ENCODE measurements at regions not wholly inside any gene's neighbourhood (a gene's known extent, or its start where the extent isn't known, plus 50 kb on each side); places are given as distances from the start of the nearest gene placed in this dataset.

DNA sequence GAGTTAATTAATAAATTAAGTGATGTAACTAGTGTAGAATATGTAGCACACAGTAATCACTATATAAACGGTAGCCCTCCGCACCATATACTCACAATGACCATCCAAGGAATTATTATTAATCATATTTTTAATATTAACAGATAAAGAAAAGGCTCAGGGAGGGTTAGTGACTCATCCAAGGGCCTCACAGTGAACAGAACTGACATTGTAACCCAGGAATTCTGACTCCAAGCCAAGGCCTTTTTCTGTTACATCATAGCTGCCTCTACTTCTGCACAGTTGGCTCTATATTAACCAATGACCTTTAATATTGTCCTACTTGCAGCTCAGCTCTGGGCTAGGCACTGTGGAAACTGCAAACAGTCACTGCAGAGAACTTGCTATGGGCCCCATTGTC is 117.5 kb upstream of the SIRPG start:
- DNase-seq (ENCODE audit: low read depth): no peak
- no peak overlapping the region for H3K4me3 ChIP-seq (ENCODE audit: low read depth, low read length)
- TF ChIP-seq, protein P1, sequence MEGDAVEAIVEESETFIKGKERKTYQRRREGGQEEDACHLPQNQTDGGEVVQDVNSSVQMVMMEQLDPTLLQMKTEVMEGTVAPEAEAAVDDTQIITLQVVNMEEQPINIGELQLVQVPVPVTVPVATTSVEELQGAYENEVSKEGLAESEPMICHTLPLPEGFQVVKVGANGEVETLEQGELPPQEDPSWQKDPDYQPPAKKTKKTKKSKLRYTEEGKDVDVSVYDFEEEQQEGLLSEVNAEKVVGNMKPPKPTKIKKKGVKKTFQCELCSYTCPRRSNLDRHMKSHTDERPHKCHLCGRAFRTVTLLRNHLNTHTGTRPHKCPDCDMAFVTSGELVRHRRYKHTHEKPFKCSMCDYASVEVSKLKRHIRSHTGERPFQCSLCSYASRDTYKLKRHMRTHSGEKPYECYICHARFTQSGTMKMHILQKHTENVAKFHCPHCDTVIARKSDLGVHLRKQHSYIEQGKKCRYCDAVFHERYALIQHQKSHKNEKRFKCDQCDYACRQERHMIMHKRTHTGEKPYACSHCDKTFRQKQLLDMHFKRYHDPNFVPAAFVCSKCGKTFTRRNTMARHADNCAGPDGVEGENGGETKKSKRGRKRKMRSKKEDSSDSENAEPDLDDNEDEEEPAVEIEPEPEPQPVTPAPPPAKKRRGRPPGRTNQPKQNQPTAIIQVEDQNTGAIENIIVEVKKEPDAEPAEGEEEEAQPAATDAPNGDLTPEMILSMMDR (IDR thresholded peaks at IDR 0.05; ENCODE audit: insufficient read depth, low read depth, low read length, missing control alignments): no peak

DNA sequence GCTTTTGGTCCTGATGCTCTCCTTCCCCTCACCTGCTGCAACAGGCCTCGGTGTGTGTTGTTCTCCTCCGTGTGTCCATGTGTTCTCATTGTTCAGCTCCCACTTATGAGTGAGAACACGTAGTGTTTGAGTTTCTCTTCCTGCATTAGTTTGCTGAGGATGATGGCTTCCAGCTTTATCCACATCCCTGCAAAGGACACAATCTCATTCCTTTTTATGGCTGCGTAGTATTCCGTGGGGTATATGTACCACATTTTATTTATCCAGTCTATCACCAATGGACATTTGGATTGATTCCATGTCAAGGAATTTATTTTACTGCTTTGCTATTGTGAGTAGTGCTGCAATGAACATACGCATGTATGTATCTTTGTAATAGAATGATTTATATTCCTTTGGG is 116.9 kb upstream of the SIRPG start:
- no peak overlapping the region for H3K4me3 ChIP-seq (ENCODE audit: low read depth, low read length)
- TF ChIP-seq, protein P1 (IDR thresholded peaks at IDR 0.05; ENCODE audit: insufficient read depth, low read depth, low read length, missing control alignments): no peak
- DNase-seq (ENCODE audit: low read depth): no peak

DNA sequence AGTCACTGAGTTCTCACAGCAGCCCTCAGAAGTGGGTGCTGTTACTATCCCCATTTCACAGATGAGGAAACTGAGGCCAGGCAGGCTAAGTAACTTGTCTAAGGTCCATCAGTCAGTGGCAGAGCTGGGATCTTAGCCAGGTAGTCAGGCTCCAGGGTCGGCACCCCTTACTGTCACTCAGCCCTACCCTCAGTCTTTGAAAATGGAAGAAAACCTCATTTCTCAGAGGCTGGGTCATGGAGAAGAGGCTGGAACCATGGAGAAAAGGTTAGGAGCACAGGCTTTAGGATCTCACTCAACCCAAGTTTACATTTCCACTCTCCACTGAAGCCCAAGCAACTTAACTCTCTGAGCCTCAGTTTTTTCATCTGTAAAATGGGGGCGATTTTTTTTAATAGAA is 116.2 kb upstream of the SIRPG start:
- DNase-seq (ENCODE audit: low read depth): no peak
- TF ChIP-seq, protein P1 (IDR thresholded peaks at IDR 0.05; ENCODE audit: insufficient read depth, low read depth, low read length, missing control alignments): no peak
- no peak overlapping the region for H3K4me3 ChIP-seq (ENCODE audit: low read depth, low read length)

DNA sequence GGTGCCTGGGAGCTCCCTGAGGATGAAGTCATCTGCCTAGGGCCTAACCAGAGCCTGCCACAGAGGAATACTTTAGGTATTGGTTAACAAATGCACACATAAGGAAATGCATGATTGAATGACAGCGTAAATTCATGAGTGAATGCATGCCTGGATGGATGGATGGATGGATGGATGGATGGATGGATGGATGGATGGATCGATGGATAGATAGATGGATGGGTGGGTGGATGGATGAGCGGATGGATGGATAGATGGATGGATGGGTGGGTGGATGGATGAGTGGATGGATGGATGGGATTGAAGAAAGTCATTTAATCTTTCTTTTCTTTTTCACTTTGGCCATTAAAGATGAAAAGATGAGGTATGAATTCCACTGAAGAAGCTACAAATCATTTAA is 111.9 kb upstream of the SIRPG start:
- no peak for DNase-seq (ENCODE audit: low read depth)
- no peak overlapping the region for H3K4me3 ChIP-seq (ENCODE audit: low read depth, low read length)
- TF ChIP-seq, protein P1 (IDR thresholded peaks at IDR 0.05; ENCODE audit: insufficient read depth, low read depth, low read length, missing control alignments): no peak

DNA sequence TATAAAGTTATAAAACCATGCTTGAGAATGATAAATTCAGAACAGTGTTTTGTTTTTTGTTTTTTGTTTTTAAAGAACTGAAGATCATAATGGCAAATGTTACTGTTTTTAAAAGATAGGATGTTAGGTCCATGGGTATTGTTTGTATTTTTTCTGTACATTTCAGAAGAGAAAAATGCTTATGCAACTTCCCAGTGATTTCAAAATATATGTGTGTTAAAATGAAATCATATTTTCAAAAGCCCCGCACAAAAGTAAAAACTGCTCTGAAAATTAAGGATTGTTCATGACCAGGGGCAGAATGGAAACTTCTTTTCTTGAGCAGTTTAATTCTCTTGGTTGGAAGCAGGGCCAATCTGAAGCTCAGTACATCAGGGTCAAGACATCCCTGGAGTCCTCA is 109.2 kb upstream of the SIRPG start:
- TF ChIP-seq, protein P1 (IDR thresholded peaks at IDR 0.05; ENCODE audit: insufficient read depth, low read depth, low read length, missing control alignments): no peak
- no peak overlapping the region for H3K4me3 ChIP-seq (ENCODE audit: low read depth, low read length)
- no peak for DNase-seq (ENCODE audit: low read depth)

DNA sequence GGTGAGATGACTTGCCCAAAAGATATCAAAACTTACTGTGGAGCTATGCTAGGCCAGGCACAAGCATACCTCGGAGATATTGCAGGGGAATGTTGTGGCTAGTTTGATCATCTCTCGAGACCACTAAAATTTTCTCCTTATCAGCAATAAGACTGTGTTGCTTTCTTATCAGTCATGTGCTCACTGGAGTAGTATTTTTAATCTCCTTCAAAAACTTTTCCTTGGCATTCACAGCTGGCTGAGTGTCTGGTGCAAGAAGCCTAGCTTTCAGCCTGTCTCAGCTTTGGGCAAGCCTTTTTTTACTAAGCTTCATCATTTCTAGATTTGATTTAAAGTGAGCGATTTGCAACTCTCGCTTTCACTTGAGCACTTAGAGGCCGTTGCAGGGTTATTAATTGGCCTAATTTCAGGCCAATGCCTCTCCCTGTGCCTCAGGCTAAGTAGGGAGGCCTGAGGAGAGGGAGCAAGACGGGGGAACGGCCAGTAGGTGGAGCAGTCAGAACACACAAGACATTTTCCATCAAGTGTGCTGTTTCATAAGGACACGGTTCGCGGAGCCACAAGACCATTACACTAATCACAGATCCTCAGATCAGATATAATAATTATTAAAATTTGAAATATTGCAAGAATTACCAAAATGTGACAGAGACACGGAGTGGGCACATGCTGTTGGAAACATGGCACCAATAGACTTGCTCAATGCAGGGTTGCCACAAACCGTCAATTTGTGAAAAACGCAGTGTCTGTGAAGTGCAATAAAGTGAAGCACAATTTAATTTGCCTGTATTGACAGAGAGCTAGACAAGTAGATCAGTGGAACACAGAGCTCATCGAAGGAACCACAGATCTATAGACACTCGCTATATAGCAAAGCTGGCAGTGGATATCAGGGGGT is 106.8 kb upstream of the SIRPG start:
- TF ChIP-seq, protein P1 (IDR thresholded peaks at IDR 0.05; ENCODE audit: insufficient read depth, low read depth, low read length, missing control alignments): peak; percentile 85
- peak; percentile 84 for DNase-seq (ENCODE audit: low read depth)
- H3K4me3 ChIP-seq (ENCODE audit: low read depth, low read length): no peak overlapping the region

DNA sequence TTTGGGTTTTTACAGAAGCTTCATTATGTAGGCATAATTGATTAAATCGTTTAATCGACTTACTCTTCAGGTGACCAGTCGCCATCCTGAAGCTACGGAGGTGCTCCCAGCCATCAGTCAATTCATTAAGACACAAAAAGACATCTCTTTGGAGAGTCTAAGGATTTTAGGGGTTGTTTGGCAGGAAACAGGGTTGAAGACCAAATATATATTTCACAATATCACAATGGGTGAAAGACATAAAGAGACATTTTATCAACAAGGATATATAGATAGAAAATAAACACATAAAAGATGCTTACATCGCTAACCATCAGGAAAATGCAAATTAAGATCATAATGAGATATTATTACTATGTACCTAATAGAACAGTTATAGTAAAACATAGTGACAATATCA is 104.0 kb upstream of the SIRPG start:
- TF ChIP-seq, protein P1 (IDR thresholded peaks at IDR 0.05; ENCODE audit: insufficient read depth, low read depth, low read length, missing control alignments): no peak
- DNase-seq (ENCODE audit: low read depth): no peak
- H3K4me3 ChIP-seq (ENCODE audit: low read depth, low read length): no peak overlapping the region
